ENCODE measurements at regions not wholly inside any gene's neighbourhood (a gene's known extent, or its start where the extent isn't known, plus 50 kb on each side); places are given as distances from the start of the nearest gene placed in this dataset.

DNA sequence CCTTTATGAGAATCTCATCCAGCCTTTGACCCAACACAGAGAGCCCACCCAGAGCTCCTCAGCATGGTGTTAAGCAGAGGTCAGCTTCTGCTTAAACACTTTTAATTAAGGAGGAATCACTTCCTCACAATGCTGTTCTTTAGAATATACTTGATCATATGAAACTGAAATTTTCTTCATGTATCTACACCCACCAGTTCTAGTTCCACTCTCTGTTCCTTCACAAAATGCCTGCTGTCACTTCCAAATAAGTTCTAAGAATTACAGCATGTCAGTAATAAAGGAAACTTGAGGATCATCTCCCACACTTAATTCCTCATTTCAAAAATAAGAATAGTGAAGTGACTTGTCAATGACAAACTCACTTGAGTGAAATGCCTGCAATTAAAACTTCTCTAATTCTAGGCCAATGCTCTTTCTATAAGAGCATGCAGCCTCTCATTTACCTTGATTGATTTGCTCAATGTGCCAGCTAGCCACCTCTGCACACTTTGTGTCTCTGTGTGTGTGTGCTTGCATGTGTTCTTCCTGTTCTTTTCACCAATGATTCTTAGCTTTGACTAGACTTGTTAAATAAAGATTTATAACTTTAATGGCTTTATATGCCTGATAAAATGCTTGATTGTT is 356.3 kb downstream of the PLPP3 start:
- DNase-seq (ENCODE audit: low read depth in 2 of 2) = no peak

DNA sequence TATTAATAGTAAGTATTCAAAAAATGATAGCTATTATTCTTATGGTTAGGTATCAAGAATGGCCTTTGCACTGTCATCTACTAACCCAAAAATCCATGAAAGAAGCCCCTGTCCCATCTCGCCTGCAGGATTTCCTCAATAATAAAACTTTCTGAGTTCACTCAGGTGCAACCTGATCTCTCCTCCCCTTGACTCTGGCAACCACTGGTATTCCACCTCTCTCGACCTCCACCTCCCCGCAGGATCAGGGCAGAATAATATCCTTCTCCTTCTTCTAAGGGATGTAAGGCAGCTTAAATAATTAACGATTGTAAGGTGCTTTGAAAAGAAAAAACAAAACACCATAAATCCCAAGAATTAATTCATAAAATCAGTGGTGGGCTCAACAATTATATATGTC is 359.3 kb downstream of the PLPP3 start:
- DNase-seq (ENCODE audit: low read depth in 2 of 2) = no peak

DNA sequence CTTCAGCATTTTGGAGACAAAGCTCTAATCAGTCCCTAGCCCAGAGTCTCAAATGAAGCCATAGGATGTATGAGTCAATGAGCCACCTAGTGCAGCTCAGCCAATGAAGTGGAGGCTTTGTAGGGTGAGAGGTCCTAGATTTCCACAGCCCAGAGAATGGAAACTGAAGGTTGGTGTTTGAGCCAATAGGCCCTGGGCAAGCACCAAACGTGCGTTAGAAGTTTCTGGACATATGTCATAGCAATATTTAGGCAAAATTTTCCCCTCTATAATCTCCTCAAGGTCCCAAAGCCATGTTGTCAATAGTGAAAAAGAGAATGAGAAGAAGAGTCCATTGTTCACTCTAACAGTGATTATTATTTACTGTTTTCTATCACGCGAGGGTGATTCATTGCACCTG is 361.3 kb downstream of the PLPP3 start:
- DNase-seq (ENCODE audit: low read depth in 2 of 2) = no peak

DNA sequence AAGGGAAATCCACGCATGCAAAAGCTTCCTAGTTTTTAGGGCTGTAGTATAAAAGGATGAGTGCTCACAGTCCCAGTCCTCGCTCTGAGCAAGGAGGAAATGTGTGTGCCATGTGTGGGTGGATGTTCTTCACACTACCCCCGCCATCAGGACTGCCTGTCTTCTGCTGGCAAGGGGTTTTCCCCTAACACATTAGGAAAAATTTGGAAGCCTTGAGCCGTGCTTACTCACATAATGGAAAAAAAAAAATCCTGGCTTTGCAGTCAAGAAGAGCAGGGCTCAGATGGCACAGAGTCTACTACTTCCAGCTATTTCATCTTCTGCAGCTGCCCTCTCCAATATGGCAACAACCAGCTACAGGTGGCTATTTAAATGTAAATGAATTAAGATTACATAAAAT is 363.1 kb downstream of the PLPP3 start:
- DNase-seq (ENCODE audit: low read depth in 2 of 2) = no peak

DNA sequence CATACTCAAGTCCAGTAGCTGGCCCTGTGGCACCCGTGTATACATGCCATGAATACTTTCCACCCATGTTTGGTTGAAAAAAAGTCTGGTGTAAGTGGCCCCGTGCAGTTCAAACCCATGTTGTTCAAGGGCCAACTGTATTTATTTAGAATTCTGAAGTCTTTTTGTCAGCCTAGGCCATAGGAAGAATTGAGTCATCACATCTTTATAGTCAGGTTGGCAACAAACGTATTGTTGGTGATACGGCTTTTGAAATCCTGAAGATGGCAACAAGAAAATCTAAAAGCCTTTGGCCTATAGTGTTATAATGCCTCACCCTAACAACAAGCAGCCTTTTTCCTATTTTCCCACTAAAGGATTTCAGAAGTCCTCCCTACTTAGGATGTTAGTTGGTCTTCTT is 363.6 kb downstream of the PLPP3 start:
- DNase-seq (ENCODE audit: low read depth in 2 of 2) = no peak

DNA sequence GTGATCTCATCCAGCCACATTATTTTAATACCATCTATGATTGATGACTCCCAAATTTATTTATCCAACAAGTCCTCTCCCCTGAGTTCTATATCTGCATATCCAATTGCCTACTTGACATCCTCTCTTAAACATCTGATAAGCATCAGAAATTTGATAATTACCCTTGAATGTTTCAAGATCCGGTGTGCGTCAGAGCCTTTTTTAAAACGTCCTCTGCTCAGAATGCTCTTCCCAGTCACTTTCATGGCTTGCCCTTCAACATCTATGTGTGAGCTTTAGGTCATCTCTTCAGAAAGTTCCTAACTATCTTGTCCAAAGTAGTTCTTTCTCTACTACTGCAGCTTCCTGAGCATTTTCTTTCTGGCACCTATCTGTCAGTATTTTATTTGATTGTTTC is 364.3 kb downstream of the PLPP3 start:
- DNase-seq (ENCODE audit: low read depth in 2 of 2) = no peak

DNA sequence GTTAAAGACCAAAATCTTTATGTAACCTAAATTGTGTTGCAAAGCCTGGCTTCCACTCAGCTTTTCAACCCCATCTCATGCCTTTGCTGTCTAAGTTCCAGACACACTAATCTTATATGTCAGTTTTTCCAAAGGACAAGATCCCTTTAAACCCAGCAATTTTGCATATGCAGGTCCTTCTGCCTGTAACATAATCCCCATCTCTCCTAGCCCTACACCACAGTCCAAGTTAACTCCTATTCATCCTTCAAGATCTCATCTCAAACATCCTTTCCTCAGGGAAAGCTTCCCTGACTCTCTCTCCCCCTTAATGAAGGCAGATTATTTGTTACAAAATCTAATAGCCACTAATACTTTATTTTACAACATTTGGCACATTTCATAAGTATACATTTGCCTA is 366.3 kb downstream of the PLPP3 start:
- no peak for DNase-seq (ENCODE audit: low read depth in 2 of 2)

DNA sequence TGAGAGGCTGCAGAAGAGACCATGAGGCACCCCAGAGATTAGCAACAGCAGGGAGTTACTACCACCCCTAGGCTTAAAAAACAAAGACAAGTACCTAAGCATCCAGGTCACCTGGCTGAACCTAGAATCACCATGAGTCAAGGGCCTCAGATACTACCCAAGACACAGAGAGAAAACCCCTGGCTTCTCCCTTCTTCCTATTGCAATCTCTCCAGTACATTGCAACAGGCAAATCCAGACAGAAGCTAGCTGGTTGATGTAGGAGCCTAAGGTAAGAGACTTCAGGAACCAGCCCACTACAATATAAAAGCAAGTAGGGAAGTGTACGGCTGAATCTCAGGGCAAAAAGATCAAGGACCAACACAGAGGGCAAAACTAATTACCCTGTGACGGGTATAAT is 367.2 kb downstream of the PLPP3 start:
- DNase-seq (ENCODE audit: low read depth in 2 of 2) = no peak

DNA sequence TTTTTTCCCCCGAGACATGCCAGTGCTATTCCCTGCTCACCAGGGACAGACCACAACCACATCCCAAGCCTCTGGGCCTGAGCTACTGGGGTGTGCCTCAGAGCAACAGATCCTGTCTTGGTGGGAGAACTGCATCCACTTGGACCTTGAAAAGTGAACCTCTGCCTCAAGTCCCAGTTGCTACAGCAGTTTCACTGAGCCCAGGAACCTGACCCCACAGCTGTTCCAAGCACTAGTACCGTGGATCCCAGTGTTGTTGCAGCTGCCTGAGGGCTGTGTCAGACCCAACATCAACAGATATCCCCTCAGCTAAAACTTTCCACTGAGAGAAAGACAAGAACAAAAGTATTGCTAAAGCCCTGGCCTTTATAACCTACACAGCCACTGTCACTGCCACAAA is 373.0 kb downstream of the PLPP3 start:
- no peak for DNase-seq (ENCODE audit: low read depth in 2 of 2)

DNA sequence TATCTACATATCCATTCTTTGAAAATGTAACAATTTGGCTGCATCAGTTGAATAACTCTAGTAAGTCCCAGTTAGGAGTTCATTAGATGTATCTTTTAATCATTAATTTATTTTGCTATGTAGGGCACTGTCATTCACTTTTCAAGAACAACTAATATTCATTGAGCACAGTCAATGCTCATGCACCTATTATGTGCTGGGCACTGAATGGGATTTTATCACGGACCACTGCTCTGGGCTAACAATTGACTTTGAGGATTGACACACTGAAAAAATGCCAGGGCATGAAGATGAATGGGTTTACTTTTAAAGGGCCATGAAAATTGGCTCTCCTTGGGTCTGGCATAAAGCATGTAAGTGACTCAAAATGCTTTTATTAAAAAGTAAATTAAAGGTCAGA is 375.2 kb downstream of the PLPP3 start:
- DNase-seq (ENCODE audit: low read depth in 2 of 2) = no peak

DNA sequence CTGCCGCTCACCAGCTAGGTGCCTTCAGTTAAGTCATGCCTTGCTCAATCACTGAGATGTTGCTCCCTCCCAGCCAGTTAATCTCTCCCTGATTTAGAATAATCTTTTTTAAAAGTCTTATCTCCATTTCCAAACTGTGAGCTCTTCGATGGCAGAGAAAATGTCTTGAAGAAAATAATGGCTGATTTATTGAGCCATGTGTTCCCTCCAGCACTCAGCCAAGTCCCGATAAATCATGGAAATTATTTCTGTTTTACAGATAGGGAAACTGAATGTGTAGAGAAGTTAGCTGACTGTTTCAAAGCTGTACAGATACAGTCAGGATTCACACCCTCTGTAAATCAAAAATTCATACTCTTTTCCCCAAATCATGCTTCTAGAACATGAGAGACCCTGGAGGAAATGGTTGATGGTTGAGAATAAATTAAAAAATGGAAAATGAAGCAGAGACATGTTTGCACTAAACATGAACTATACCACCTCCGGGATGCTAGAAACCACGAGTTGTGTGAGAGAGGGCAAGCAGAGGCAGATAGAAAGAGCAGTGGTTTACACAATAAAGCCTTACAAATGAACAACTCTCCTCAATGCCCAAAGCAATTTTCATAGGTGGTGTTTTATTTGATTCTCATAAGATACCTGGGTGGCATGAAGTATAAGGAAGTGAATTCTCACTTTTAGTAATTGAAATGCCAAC is 376.4 kb downstream of the PLPP3 start:
- no peak for DNase-seq (ENCODE audit: low read depth in 2 of 2)

DNA sequence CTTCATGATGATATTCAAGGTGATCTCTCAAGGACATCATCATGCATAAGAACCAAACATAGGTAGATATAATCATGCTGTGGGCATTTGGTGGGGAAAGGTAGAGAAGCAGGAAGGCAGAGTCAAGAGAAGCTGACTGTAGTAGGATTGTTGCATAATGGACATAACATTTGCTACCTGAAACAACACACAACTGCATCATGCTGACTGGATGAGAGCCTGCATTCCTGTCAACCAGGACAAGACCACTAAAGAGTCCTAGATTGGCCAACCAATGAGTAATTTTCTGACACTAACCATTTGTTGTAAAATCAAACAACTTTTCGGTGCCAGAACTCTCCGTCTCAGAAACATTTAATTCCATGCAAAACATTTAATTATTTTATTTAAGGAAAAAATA is 377.2 kb downstream of the PLPP3 start:
- no peak for DNase-seq (ENCODE audit: low read depth in 2 of 2)

DNA sequence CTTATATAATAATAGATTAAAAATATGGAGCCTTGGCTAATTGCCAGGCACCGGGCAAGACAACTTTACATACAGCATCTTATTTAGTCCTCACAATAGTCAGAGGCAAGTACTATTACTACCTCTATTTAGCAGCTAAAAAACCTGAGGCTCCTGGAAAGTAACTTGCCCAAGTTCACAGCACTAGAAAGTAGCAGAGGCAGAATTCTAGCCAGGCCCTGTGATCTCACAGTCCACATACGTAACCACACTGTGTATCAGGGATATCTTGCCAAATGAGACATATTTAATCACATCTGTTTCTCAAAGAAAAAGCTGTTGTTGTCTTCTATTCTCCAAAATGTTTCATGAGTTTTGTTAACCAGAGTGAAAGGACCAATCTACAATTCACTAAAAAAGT is 378.5 kb downstream of the PLPP3 start:
- DNase-seq (ENCODE audit: low read depth in 2 of 2) = no peak

DNA sequence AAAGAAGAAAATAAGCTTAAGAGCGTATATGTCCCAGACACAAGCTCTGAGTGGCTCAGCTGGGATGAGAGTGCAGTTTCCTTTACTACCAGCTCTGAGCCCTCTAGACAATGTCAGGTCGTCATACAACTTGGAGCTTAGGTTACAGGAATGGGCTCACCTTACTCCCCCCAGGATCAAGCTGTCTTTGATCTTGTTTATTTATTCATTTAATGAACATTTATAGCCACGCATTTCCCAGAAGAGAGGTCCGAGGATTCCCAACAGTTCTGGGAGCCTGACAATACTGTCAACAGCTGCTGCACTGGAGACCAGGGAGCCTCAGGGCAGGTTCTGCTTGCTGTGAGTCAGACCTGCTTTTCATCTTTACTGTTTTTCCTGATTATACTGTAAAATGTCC is 378.9 kb downstream of the PLPP3 start:
- DNase-seq (ENCODE audit: low read depth in 2 of 2) = no peak

DNA sequence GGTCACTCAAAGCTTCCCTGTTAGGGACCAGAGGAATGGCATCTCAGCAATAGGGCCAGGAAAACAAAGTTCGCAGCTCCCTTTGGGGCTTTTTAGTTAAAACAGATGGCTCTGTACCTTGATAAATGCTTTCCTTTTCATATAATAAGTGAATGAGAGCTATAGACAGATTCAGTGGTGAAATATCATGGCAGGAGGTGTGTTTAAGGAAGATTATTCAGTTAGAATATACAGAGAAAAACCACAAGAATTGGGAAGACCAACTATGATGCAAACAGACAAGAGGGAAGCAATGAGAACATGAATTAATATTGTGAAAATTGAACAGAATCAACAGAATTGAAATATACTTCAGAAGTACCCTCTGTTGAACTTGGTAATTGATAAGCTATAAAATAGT is 379.4 kb downstream of the PLPP3 start:
- DNase-seq (ENCODE audit: low read depth in 2 of 2) = no peak

DNA sequence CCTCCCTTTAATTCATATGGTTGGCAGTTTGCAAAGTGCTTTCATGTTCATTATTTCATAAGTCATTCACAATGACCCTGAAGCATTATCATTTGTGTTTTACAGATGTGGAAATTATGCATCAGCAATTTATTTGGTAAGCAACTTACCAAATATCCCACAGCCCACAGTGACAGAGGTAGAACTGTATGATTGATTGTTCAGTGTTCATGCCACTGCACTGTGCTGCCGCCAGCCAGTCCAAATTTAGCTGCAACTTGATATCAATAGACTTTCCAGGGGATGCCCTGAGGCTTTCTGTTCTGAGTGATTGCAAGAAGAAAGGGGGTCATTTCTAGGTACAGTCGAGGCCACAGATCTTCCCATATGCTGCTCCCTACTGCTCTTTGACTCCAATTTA is 380.3 kb downstream of the PLPP3 start:
- DNase-seq (ENCODE audit: low read depth in 2 of 2) = no peak

DNA sequence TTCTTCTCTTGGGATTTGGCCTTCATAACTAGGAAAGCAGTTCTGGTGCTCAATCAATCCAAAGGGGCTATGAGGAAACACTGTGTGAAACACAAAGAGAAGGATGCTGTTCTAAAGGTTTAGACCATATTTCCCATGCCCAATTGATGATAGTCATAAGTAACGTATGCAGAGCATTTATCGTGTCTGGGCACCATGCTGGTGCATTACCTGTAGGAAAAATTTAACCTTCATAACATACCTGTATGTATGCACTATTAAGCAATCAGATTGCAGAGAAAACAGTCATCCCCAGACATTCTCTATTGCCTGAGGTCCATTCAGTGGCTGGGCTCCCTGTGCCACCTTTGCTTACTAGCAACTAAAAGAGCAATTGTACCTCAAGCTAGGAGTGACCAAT is 381.4 kb downstream of the PLPP3 start:
- no peak for DNase-seq (ENCODE audit: low read depth in 2 of 2)

DNA sequence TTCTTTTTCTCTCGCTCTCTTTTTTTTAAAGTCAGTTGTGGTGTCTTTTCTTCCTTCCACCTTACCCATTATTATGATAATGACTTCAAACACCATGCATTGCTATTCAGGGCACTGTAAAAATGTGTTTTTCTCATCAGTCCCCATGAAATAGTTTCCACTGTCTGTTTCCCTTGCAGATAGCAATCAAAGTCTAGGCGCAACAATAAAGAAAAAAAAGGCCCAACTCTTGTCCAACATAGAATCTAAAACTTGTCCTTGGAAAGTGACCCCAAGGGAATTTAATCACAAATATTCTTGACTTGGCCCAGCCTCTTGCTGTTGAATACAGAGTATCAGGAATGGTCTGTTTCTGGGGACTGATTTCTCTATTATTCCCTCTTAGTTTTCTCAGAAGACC is 382.5 kb downstream of the PLPP3 start:
- DNase-seq (ENCODE audit: low read depth in 2 of 2) = no peak

DNA sequence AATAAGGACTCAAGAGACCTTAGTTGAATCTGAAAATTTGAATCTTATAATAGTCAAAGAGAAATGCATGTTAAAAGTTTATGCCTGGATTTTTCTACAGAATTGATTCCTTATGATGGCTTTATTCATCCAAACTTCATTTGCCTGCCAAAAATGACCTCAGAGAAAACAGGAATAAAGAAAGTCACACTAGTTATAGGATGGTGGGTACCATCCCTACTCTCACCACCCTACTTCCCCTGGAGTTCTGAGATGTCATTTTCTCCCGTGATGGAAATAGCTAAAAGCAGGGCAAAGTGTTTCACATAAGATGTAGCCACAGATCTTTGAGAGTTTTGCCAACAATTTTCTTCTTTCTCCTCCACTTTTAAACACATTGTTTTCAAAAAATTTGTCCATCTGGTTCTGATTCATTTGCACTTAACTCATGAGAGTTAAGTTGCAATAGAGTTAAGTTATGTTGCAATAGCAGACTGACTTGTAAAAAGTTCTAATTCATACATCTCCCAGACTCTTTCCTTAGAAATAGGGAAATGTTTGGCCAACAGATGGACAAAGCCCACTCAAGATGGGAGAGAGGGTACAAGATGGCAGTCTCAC is 384.6 kb downstream of the PLPP3 start:
- DNase-seq (ENCODE audit: low read depth in 2 of 2) = no peak

DNA sequence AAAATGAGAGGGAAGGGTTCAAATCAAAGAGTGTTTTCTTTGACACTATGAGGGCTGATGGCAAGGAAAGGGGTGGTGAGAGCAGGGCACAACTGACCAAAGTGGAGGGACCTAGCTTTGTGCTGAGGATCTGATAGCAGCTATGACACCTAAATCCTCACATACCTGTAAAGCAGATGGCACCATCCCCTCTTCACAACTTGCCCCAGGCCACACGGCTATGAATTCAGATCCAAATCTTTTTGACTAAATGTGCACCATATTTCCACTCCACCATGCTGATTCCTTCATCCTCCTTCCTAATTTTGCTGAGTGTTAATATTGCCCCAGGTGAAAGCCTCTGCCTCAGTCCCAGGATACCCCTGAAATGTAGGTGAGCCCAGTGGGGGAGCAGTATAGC is 385.7 kb downstream of the PLPP3 start:
- no peak for DNase-seq (ENCODE audit: low read depth in 2 of 2)

DNA sequence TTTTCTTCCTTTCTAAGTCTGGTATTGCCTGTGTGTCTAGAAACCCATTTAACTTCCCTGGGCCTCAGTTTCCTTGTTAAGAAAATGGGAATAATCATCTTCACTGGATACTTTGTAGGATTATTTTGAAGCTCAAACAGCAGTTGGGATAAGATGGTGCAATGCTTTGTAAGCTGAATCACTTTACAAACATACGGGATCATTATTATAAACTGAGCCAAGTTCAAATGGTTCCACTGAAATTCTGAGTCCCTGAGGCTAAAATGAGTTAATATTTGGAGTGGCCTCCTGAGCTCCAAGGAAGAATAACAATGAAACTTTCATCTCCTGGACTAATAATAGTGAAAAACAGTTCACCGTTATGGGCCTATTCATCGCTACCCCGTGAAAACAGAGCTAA is 388.0 kb downstream of the PLPP3 start:
- no peak for DNase-seq (ENCODE audit: low read depth in 2 of 2)

DNA sequence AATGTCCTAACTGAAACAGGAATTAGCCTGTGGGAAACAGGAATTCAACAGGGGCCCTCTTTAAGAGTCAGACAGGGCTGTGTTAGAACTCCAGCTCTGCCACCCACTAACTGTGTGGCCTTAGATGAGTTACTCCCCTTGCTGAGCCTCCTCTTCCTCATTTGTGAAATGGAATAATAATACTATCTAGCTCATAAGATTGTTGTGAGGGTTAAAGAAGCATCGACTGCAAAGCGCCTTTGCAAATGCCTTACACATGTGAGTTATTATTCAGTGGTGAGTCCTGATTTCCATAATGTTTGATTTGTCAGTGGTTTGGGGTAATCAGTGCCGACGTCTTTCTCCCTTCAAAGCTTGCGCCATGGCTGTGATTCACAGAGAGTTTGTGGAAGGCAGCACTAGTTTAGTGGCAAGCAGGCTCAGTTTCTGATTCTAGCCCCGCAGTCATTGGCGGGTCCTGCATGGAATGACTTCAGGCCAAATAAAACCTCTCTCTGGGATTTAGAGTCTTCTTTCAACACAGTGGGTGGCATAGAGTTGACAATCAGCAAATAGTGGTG is 388.5 kb downstream of the PLPP3 start:
- no peak for DNase-seq (ENCODE audit: low read depth in 2 of 2)
